GM21723 (cell line): ENCODE measurements at regions not wholly inside any gene's neighbourhood (a gene's known extent, or its start where the extent isn't known, plus 50 kb on each side); places are given as distances from the start of the nearest gene placed in this dataset.
"Not testable (repeated sequence)": the region's sequence is repeated elsewhere in the genome, so short reads cannot be mapped to it uniquely, and the experiment has no call there.

ENCODE experiments used
- ATAC-seq: cut with Tn5 transposase; IDR thresholded peaks from one replicate; pipeline ENCODE4 v1.9.1; 2021; ENCODE audit warnings: mild to moderate bottlenecking, moderate library complexity; ENCODE audit not compliant: unreplicated experiment

DNA sequence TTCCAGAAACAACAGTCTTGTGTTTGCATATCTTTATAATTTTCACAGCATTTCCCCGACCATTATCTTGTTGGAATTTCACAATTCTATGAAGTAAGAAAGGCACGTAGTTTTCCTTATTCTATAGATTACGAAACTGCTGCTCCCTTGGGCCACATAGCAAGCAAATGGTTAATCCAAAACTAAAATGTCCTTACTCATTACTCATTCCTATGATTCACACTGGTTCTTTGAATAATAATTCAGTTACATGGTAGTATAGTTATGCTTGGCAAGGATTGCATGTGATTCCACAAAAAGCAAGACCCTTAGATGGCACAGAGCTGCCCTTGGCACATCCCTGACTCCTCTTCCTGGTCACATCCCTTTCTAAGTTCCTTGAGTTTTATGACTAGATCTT, 51.2 kb downstream of the OR13H1 start:
- no peak for ATAC-seq

DNA sequence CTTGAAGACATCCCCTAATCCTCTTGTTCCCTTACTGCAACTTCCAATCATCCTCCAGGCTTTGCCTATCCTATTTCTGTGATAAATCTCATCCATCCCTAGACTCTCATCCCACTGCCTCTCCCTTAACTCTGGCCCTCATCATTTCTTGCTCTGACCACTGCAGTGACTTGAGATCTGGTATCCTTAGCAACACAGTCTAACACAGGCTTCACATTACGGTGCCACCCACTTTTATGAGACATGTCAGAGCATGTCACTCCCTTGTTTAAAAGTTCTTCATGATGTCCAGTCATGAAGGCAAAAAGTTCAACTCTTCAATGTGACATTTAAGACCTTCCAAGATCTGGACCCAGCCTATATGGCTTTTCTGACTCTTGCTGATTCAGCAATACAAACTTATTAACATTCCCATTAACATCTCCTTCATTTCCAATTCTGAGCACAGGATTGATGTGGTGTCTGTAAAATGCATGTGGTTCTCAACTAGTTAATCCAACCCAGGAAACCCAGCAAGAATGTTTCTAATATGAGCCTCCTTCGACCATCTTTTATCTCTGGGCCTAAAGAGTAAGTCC, 64.0 kb downstream of the OR13H1 start:
- ATAC-seq, result no peak

DNA sequence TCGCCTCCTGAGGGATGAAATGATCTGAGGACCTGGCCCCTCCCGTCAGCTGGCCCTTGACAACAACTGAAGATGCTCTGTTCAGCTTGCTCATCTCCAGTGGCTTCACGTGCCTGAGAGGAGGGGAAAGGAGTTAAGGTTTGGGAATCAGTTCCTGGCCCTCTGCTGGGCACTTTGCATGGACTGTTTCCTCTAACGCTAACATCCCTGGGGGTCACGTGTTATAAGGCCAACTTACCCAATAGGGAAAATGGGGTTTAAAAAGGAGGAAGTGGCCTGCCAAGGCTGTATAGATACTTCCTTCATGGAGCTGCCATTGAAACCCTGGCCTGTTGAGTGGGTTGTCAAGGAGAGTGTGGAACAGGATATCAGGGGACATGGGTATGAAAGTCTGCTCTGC, 65.6 kb downstream of the OR13H1 start:
- no peak for ATAC-seq

DNA sequence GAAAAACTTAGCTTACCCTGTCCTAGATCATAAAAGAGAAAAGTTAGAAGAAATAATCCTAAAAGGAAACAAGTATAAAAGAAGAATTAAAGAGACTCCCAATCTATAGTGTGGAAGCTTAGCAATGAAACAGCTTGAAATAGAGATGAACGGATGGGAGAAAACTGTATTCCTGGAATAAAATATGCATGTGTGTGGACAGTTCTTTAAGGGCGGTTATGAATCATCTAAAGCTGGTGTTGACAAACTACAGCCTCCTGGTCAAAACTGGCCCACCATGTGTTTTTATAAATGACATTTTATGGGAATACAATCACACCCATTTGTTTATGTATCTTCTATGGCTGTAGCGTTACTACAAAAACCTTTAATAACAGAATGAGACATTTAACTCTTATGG, 69.4 kb downstream of the OR13H1 start:
- ATAC-seq, result no peak

DNA sequence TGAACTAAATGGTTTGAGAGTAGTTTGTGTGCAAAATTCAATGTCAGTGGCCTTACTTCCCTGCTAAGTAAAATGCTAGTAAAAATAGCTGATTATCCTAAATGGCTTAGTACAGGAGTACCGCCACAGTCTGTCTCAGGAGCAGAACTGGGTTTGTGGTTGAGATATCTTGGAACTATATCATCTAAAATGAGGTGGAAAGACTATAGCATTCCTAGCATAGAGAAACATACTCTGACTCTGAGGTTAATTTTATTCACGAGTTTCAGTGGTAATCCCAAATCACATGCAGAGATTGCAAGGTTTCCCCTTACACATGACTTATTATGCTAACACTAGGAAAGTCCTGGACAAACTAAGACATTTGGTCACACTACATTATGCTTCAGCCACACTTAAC, 70.4 kb downstream of the OR13H1 start:
- no peak for ATAC-seq

DNA sequence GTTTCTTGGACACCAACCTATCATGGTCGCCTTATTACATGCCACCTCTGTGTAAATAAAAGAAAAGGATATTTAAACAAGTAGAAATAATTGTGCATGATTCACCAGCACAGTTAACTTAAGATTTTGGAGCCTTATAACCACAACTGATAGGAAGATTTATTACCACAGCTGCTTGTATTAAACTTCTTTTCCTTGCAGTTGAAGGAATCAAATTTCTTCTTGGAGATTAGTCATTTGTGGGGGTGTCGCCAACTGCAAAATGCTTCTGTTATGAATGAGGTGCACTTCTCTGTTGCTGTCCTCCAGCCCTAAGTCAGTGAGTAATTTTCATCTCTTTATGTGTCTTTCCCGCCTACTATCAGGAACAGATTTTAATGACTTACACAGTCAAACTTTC, 73.3 kb downstream of the OR13H1 start:
- no peak for ATAC-seq

DNA sequence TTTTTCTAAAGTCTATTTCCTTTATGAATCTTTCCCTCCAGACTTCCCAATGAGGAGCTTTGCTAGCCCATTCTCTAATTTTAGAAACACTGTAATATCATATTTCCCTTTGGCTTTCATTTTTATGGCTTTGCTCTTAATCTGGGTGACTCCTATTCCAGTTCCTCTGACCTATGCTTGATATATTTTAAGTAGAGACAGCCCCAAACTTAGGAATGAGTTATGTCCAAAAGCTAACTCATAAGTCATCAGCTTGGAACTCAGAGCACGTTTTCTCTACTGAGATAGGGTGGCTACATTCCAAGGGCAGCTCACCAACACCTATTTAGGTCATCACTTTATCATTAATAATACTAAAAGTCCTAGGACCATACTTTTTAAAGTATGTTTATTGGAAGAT, 77.8 kb downstream of the OR13H1 start:
- ATAC-seq, result no peak

DNA sequence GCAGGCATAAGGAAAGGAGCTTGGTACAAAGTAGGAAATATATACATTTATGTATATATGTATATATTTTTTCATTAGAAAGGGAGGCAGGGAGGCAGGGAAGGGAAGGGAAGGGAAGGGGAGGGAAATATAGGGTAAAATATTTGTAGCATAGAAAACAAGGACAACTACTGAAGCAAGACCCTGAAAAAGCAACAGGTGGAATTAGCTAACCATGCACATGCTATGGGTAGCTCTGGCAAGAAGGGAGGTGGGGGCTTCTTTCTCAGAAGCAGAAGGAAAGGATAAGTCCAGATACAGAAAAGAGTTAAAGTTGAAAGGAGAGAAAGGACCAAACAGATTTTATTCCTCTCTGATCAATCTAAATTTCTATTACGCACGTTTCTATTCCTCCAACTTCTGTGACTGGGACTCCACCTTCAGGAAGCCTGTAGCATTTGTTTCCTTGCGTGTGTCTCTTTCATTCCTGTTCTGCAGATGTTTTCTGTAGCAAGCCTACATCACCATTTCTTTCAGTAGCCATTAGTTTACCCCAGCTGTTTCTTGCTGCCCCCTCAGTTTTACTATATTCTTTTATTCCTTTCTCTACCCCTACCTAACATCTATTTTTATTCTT, 82.9 kb downstream of the OR13H1 start:
- ATAC-seq, result no peak

DNA sequence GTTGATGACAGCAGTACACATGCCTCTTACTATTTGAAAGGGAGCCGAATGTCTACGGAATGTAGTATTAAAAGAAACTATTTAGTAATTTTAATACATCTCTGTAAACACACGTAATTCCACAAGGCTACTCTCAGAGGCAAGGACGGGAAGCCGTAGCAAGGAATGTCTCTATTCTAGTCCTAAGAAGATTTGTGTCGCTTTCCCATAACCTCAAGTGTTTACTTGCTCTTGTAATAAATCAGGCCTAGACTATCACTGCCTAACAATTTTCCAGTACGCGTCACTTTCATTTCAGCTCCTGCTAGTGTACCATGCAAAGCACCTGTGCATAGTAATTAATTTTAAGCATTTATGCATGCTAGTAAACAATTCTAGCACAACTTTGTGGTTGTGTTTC, 86.7 kb downstream of the OR13H1 start:
- no peak for ATAC-seq

DNA sequence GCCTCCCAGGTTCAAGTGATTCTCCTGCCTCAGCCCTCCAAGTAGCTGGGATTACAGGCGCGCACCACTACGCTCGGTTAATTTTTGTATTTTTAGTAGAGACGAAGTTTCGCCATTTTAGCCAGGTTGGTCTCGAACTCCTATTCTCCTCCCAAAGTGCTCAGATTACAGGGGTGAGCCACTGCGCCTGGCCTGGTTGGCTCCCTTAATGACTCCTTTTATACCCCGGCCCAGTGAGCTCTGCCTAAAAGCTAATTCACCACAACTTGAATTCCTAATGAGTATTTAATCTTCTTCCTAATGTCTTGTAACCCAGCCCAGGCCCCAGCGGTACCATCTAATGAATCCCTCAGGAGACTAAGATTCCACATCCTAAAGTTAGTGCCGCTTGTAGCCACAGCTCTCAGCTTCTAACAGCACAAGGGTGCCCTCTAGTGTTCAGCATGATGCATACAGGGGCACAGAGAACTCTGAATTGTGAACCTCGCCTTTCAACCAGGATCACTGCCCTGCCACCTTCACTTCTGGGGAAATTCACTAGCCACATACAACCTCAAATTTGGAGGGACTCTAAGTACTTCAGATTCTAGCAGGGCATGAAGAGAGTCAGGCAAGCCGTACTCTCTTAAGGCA, 89.5 kb downstream of the OR13H1 start:
- peak; percentile 93 for ATAC-seq

DNA sequence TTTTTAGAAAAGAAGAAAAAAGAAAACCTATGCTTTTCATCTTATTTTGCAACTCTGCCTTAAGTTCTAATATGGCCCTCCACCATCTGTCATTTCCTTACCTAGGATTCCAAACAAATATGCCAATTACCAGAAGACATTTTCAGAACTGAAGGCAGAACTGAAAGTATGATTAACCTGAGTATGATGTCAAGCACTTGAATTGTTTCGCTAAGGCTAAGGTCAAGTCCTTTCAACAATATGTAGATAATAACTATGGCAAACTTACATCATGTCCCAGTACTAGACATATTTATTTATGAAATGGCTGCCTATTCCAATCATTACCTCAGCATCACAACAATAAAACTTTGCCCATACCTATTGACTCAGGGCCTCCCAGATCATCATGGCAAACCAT, 91.0 kb downstream of the OR13H1 start:
- ATAC-seq, result no peak

DNA sequence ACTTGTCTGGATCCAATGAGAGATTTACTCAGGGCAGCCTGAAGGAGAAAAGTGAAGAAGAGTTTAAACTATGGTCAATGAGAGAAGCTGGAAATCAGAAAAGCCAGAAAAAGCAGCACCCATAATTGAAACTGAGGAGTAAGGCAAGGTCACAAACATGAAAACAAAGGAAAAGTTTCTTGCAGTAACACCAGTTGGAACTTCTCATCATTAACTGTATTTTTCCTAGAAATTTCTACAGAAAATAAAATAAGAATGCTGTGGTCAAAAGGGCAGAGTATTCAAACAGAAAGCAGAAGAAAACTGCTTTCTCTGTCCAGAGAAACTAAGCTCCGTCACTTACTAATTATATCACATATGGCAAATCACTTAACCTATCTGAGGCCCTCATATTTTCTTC, 102.2 kb downstream of the OR13H1 start:
- no peak for ATAC-seq

DNA sequence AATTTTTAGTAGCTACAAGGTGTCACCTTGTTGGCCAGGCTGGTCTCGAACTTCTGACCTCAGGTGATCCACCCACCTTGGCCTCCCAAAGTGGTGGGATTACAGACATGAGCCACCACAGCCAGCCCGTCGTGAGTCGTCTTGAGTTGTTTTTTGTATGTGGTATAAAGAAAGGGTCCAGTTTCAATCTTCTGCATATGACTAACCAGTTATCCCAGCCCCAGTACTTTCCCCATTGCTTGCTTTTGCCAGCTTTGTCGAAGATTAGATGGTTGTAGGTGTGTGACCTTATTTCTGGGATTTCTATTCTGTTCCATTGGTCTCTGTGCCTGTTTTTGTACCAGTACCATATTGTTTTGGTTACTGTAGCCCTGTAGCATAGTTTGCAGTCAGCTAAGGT, 105.9 kb downstream of the OR13H1 start:
- no peak for ATAC-seq

DNA sequence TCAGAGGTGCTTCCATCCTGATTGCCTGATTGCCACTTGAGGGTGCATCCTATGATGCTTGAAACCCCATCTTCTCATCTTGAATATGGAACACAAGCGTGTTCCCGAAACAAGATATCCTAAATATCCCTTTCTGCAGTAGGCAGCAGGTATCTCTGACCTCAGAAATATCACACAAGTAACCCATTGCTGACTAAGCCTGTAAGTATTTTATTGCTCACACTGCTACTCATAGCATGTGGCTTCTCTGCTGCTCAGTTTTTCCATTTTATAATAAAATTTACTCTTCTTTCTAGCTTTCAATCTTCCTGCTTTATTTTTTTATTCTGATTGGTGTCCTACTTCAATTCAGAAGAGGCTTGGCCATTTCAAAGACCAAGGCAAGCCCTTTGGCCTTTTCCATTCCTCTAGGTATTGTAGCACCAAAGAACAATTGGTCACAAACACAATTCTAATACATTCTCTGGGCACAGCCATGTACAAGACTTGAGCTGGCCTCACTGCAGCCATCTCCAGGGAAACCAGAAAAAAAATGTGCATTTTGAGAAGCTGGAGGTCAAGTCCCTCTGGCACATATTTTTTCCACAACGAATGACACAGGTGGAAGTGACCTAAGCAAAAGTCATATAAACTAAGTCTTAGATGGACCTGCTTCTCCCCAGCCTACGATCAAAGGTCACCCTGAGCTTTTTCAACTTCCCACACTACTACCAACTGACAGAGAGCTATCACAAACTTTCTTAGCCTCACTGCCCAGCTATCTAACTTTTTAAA, 107.0 kb downstream of the OR13H1 start:
- no peak for ATAC-seq

DNA sequence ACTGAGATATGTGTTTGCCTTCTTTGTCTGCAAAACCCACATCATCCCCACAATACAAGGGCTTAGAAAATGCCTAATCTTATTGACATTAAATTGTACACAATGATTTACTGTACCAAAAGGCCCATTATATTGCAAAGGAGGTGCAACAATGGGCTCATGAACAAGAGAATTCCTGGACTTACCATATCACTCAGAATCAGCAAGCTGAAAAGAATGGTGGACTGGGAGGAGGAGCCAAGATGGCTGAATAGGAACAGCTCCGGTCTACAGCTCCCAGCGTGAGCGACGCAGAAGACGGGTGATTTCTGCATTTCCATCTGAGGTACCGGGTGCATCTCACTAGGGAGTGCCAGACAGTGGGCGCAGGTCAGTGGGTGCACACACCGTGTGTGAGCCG, 119.9 kb downstream of the OR13H1 start:
- ATAC-seq, result not testable (repeated sequence)

DNA sequence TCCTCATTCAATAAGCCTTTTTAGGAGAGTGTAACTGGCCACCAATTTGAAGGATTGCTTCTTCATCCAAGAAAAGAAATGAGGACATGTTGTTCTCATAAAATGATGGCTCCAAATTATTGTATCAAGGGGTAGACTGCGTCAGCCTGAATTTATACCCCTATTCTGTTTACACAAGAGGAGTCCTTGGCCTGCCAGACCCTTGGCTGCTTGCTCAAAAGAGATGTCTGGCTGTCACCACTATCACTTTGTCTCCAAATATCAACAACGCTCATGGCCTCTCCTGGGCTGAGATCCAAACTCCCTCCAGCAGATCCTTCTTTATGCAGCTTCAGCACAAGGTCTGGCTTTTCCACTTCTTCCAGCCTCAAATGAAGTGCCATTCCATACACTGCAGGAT, 127.9 kb downstream of the OR13H1 start:
- no peak for ATAC-seq

DNA sequence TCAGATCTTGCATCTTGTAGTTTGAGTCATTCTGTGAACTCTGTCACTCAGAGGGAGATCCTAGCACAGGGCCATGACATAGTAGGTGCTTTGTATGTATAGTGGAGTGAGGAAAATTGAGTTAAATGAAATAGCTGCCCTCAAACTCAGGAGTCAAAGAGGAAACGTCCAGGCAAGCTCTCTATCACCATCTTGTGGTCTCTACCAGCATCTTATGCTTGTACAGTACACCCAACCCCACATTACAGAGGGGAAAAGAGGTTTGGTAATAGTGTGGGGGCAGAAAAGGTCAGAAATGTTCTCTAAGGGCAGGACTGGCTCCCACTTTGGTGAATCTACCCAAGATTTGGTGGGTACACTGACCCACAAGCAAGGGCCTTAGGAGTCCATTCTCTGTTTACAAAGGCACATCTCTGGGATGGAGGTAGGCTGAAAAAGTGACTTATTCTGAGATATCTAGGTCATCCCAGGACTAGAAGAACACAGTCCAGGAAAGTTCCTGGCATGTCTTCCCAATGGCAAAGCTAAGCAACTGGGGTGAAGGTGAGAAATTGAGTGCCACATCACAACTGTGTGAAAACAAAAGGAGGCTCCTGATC, 131.8 kb downstream of the OR13H1 start:
- peak; percentile 62 for ATAC-seq

DNA sequence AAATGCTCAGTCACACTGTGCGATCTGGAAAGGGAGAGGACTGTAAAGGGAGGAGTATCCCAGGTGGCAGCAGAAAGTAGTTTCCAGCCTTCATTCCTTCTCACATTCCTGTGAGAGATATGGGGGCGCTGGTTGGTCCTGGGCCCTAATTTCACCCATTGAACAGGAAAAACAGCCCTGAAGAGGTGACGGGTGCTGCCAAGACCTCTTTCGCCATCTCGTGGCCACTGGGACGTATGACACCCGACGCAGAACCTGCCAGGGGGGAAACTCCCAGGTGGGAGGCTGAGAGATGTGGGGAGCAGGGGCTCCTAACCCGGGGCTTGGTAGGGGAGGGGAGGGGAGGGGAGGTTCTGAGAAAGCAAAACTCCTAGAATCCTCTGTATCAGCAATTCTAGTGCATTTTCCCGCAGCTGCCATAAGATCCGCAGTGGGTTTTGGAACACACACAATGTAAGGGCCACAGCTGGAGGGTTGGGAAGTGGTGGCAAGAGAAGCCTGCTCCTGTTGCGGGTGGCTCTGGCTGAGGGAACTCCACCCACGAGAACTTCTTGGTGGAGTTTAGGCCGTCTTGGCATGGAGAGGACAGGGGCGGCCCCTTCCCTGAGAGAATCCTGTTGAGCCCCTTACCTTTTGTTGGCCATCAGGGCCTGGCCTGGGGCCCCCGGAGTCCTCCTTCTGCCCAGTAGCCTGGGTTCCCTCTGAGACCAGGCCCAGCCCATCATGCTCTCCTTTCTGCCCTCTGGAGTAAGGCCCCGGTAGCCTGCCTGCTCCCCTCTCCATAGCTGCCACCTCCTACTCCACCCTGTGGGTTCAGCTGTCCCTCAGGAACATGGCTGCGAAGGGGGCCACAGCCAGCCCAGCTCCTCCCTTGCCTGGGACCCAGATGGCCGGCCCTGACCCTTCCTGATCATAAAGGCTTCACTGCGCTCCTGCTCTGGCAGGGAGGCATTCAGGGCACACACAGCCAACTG, 134.1 kb downstream of the OR13H1 start:
- peak; percentile 84 for ATAC-seq

DNA sequence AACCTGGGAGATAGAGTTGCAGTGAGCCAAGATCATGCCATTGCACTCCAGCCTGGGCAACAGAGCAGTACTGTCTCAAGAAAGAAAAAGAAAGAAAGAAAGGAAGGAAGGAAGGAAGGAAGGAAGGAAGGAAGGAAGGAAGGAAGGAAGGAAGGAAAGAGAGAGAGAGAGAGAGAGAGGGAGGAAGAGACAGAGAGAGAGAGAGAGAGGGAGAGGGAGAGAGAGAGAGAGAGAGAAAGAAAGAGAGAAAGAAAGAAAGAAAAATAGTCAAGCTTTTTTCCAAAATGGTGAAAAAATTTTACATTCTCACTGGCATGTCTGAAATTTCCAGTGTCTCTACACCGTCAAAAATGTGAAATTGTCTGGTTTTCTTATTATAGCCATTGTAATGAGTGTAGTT, 138.9 kb downstream of the OR13H1 start:
- ATAC-seq, result not testable (repeated sequence)

DNA sequence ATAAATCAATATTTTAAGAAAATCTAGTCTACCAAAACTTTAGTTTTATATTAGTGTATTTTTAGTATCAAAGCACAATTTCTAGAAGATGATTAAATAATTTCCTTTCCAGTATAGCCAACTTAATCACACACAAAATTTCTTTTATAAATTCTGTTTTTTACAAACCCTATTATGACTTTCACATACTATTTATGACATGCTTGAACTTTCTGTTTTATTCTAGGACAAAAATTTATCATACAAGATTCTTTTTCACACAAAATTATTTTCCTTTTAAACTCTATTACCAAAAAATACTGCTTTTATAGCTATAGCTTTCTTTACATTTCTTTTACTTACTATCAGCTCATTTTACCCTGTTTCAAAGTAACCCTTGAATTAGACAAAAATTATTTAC, 149.5 kb downstream of the OR13H1 start:
- no peak for ATAC-seq
